GM19468 (cell line): ENCODE measurements at regions not wholly inside any gene's neighbourhood (a gene's known extent, or its start where the extent isn't known, plus 50 kb on each side); places are given as distances from the start of the nearest gene placed in this dataset.
"Not testable (repeated sequence)": the region's sequence is repeated elsewhere in the genome, so short reads cannot be mapped to it uniquely, and the experiment has no call there.

Source experiments
- ATAC-seq: cut with Tn5 transposase; IDR thresholded peaks from one replicate; pipeline ENCODE4 v1.9.1; 2021; ENCODE audit warnings: mild to moderate bottlenecking, moderate library complexity, moderate number of reproducible peaks; ENCODE audit not compliant: unreplicated experiment; ENCODE audit errors: extremely low read depth

DNA sequence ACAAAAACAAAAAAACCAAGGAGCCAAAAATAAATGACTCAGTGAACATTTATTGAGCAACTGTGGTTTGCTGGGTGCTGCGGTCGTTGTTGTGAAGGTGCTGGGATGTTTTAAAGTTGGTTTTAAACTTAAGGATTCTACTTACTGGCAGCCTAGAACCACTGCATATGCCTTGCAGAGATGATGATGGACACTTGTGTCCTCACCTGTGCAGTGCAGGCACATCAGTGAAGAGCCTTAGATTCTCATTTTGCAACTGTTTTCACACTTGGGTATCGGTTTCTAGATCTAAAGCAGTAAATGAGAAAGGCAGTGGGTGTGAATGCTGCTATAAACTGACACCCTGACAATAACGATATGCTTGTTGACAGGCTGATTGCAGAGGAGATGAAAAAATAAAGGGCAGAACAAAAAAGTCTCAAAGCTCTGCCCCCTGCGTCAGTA lies 68.8 kb downstream of the UTRN start:
- ATAC-seq, result no peak

GRCh38 chr6:144359783-144360182 lies 74.6 kb downstream of the UTRN start:
- ATAC-seq, result no peak

- no peak for ATAC-seq
Measured at GRCh38 chr6:144360401-144360800, 75.3 kb downstream of the UTRN start.

GRCh38 chr6:144361016-144361415 lies 75.9 kb downstream of the UTRN start:
- ATAC-seq, result no peak

- no peak for ATAC-seq
Measured at GRCh38 chr6:144362042-144363018, 77.2 kb downstream of the UTRN start.

DNA sequence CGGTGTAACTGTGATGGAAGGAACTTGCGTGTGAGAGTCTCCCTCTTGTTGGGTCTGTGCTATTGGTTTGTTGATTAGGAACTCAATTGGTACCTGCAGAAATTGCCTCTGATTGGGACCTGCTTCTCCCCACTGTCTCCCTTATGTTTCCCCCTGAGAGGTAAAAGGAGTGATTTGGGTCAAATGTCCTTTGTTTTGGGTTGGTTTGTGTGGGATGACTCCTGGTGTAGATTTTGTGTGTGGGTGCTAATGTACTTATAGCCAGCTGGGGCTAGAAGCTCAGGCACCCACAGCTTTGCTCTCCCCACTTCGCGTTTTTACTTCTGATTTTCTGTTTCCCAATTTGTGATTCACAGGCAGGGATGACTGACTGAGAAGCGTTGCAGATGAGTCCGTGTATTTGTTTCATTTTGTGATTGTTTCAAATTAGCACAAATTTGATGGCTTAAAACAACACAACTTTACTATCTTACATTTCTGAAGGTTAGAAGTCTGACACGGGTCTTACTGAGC lies 79.1 kb downstream of the UTRN start:
- ATAC-seq, result no peak

- ATAC-seq, result no peak
Measured at GRCh38 chr6:144364782-144365181, 79.6 kb downstream of the UTRN start.

DNA sequence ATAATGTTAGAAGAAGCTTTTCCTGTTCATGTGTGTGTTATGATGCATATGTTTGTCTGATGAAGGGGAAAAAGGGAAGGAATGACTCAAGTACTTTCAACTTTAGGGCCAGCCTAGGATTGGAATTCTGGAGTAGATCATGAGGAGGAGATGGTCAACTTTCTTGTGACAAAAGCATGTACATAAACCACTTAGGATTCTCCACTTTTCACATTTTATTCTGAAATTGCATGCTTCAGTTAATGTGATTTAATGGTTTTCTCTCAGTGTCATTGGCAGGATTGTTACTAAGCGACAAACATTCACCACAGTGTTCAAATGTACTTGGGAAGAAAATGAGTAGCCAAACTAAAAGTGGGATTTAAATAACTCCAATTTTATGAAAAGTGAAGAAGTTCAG lies 80.1 kb downstream of the UTRN start:
- no peak for ATAC-seq

- not testable (repeated sequence) for ATAC-seq
Measured at GRCh38 chr6:144369696-144370095, 84.6 kb downstream of the UTRN start.

DNA sequence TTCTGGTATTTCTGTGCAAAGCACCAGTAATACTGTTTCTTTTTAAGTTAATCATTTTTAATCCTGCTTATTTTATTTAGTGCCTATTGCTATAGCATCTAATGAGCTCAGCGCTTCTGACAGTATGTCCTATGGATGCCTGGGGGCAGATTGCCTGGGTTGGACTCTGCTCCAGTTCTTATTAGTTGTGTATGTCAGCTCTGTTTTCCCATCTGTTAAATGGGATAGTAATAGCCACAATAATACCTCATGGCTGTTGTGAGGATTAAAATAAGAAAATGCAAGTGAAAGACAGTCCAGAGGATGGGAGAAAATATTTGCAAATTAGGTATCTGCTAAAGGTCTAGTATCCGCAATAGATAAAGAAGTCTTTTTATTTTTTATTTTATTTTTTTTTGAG lies 87.0 kb downstream of the UTRN start:
- ATAC-seq, result no peak

DNA sequence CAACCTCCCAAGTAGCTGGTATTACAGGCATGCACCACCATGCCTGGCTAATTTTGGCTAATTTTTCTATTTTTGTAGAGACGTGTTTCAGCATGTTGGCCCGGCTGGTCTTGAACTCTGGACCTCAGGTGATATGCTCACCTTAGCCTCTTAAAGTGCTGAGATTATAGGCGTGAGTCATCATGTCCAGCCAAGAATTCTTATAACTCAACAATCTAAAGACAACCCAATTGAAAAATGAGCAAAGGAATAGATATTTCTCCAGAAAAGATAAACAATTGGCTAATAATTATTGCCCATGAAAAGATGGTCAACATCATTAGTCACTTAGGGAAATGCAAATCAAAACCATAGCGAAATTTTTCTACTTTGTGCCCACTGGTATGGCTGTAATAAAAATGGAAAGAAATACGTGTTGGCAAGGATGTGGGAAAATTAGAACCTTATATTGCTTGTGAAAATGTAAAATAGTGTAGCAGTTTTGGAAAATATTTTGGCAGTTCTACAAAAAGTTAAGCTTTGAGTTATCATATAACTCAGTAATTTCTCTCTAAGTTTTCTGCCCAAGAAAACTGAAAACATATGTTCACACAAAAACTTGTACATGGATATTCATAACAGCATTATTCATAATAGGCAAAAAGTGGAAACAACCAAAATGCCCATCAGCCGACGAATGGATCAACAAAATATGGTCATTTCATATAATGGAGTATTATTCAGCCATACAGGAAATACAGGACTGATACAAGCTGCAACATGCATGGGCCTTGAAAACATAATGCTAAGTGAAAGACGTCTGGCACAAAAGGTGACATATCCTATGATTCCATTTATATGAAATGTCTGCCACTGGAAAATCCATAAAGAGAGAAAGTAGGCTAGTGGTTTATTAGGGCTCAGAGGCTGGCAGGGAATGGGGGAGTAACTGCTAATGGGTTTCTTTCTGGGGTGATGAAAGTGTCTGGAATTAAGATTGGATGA lies 87.8 kb downstream of the UTRN start:
- no peak for ATAC-seq

GRCh38 chr6:144374525-144374924 lies 89.4 kb downstream of the UTRN start:
- not testable (repeated sequence) for ATAC-seq

DNA sequence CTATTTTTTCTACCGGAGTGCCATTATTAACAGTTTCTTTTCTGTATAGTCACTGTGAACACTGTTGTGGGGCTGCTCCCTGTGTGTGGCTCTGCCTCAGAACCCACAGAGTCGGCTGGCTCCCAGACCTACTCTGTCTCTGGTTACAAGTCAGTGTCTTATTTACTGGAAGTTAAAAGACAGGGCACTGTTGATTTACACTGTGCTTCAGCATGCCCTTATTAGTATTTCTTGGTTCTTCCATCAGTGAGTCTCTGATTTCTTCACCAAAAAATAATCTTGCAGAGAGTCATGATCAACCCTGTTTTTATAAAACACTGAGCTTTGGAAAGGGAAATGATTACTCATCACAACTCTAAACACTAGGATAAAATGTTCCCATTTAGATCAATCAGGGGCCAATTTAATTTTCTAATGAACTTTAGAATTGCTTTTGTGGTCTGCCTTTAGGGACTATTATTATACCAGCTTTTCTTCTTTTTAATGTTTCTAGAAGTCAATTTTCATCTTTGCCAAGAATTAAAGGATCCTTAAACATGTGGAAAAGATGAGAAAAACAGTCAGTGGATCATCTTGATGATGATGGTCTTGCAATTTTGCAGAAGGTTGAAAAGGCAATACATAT lies 92.6 kb downstream of the UTRN start:
- no peak for ATAC-seq

- ATAC-seq, result no peak
Measured at GRCh38 chr6:144378437-144378836, 93.3 kb downstream of the UTRN start.

DNA sequence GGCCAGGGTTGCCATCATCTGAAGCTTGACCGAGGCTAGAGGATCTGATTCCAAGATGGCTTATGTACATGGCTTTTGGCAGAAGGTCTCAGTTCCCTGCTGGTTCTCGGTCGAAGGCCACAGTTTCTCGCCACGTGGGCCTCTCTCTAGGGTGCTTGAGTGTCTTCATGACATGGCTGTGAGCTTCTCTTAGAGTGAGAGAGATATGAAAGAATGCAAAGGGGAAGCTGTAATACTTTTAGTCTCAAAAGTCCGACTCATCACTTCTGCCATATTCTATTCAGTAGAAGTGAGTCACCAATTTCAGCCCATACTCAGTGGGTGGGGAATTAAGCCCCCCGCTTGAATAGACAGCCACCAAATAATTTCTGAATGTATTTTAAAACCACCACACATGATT lies 94.2 kb downstream of the UTRN start:
- ATAC-seq, result no peak

DNA sequence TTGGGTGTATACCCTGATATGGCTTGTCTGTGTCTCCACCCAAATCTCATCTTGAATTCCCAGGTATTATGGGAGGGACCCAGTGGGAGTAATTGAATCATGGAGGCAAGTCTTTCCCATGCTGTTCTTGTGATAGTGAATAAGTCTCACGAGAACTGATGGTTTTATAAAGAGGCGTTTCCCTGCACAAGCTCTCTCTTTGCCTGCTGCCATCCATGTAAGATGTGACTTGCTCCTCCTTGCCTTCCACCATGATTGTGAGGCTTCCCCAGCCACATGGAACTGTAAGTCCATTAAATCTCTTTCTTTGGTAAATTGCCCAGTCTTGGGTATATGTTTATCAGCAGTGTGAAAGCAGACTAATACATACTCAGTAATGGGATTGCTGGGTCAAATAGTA lies 96.4 kb downstream of the UTRN start:
- not testable (repeated sequence) for ATAC-seq

DNA sequence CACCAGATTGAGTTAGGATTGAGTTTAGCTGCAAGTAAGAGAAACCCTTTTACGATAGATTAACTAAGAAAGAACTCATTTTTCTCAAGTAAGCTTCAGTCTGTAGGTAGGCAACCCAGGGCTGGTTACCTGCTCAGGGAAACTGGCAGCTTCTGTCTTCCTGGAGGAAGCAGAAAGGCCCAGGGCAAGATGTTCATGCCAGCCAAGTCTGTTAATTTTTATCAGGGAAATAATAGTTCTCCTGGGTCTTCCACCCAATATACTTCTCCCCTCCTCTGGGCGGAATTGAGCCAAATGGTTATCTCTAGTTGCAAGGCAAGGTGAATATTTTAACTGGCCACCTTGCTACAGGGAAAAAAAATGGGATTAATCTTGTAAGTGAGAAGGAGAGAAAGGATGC lies 98.2 kb downstream of the UTRN start:
- ATAC-seq, result no peak

- ATAC-seq, result no peak
Measured at GRCh38 chr6:144384427-144384826, 99.3 kb downstream of the UTRN start.

DNA sequence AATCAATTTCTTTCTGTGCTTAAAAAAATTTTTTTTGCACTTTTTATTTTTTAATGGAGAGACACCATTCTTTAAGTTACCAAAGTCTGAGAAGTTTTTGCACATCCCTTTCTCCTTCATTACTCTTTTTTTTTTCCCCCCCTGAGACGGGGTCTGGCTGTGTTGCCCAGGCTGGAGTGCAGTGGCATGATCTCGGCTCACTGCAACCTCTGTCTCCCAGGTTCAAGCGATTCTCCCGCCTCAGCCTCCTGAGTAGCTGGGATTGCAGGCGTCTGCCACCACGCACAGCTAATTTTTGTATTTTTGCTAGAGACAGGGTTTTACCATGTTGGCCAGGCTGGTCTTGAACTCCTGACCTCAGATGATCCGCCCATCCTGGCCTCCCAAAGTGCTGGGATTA lies 104.3 kb downstream of the UTRN start:
- ATAC-seq, result not testable (repeated sequence)

DNA sequence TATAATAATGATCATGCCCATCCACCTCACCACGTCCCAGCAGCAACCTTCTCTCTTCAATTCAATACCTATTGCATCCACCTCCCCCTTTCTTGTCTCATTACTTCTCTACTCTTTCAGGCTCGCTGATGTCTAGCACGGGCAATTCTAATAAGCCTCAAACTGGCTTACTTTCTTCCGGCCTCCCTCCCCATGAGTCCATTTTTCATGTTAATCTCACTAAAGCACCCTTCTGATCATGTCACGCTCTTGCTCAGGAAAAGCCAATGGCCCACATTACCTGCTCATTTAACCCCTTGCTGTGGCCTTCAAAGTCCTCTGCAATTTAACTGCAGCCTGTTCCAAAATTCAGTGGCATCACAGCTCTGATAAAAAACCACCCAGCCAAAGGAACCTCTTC lies 105.1 kb downstream of the UTRN start:
- no peak for ATAC-seq
